ENCODE measurements at regions not wholly inside any gene's neighbourhood (a gene's known extent, or its start where the extent isn't known, plus 50 kb on each side); places are given as distances from the start of the nearest gene placed in this dataset.

- TF ChIP-seq CTCF (IDR thresholded peaks at IDR 0.05), result no peak
- TF ChIP-seq POLR2A (IDR thresholded peaks at IDR 0.05), result no peak
Measured at GRCh38 chr4:54843946-54844345, 186.2 kb downstream of the KIT start.

Measured in uterus (tissue), 2 donors.